HCT116 (cell line): ENCODE measurements at regions not wholly inside any gene's neighbourhood (a gene's known extent, or its start where the extent isn't known, plus 50 kb on each side); places are given as distances from the start of the nearest gene placed in this dataset.
A peak's percentile ranks its signal among the peaks of the same experiment; 100 is the strongest.

Source experiments
- ATAC-seq: fragments of 200-7000 bp; cut with Tn5 transposase; 2 replicates; pipeline ENCODE4 v1.9.1; 2020; ENCODE audit warnings: mild to moderate bottlenecking, moderate library complexity
- BruUV-seq: library from RNA; stranded (reverse); fragments of 400-500 nt; replicated peaks from 2 replicates; lab custom pipeline; 2021; lab: Mats Ljungman, UMichigan
- CTCF ChIA-PET: fragments of 300-600 bp; sonication (Branson Sonifier 250); formaldehyde crosslinking; loops from one replicate; lab custom pipeline; 2021; ENCODE audit warnings: antibody characterized with exemption; lab: Charles Lee
- POLR2A ChIA-PET: fragments of 300-600, 350-600 bp; sonication (Branson Sonifier 250); formaldehyde crosslinking; loops from one replicate; lab custom pipeline; 2021; ENCODE audit warnings: antibody characterized with exemption; lab: Charles Lee
- RAD21 ChIA-PET, 2 experiments: fragments of 300-600 bp; sonication (Branson Sonifier 250); formaldehyde crosslinking; loops; one replicate each; lab custom pipeline; 2023; ENCODE audit warnings: low total read pairs in 2 of 2; ENCODE audit not compliant: uncharacterized antibody in 2 of 2, unreplicated experiment in 2 of 2, low non-redundant PET in 1 of 2; lab: Charles Lee
- DNase-seq: peaks from one replicate; pipeline ENCODE4 v3.0.0-alpha.2; 2010; ENCODE audit warnings: low read depth, low spot score
- H2AFZ ChIP-seq: fragments of 200-600 bp; shearing (Covaris generic), sonication (generic); 2 replicates; pipeline ENCODE4 v1.6.1; 2017; ENCODE audit warnings: low read depth, mixed run types, mixed read lengths, antibody characterized with exemption, low read length; ENCODE audit not compliant: poor library complexity, severe bottlenecking
- H3K27ac ChIP-seq: 2 replicates; pipeline ENCODE4 v1.5.1; 2012; ENCODE audit warnings: low read depth, low read length
- H3K27me3 ChIP-seq: fragments of 200-600 bp; sonication (generic); 2 replicates; pipeline ENCODE4 v1.6.1; 2016; ENCODE audit warnings: mixed run types, low read length, mixed read lengths; ENCODE audit not compliant: insufficient read depth
- H3K36me3 ChIP-seq, 2 experiments: fragments of 200-500 bp in 1 of 2; fragments of 200-600 bp in 1 of 2; sonication (Bioruptor generic) in 1 of 2; sonication (generic) in 1 of 2; 2 replicates each; pipeline versions ENCODE4 v1.5.1 to v1.6.1; 2014 to 2016; ENCODE audit warnings: low read length in 2 of 2, inconsistent platforms in 1 of 2, mixed read lengths in 1 of 2, mixed run types in 1 of 2; ENCODE audit not compliant: insufficient read depth in 2 of 2, control insufficient read depth in 1 of 2
- H3K4me1 ChIP-seq, 2 experiments: fragments of 200-600 bp in 1 of 2; sonication (generic) in 1 of 2; 2 replicates each; pipeline versions ENCODE4 v1.5.1 to v1.6.1; 2012 to 2017; ENCODE audit warnings: low read length in 2 of 2, inconsistent platforms in 1 of 2, mild to moderate bottlenecking in 1 of 2, mixed read lengths in 1 of 2, mixed run types in 1 of 2, moderate library complexity in 1 of 2; ENCODE audit not compliant: insufficient read depth in 2 of 2, control insufficient read depth in 1 of 2
- H3K4me2 ChIP-seq: fragments of 200-600 bp; sonication (generic); 2 replicates; pipeline ENCODE4 v1.6.1; 2017; ENCODE audit warnings: mixed run types, low read length, mixed read lengths
- H3K4me3 ChIP-seq, 2 experiments: fragments of 200-600 bp in 1 of 2; sonication (generic) in 1 of 2; replicated peaks in 1 of 2; 2 replicates each; pipeline ENCODE4 v1.5.1; 2011 to 2016; ENCODE audit warnings: low read length in 2 of 2, control low read depth in 1 of 2, low read depth in 1 of 2, mild to moderate bottlenecking in 1 of 2, mixed read lengths in 1 of 2, mixed run types in 1 of 2
- H3K79me2 ChIP-seq: fragments of 200-600 bp; sonication (generic); 2 replicates; pipeline ENCODE4 v1.6.1; 2017; ENCODE audit warnings: mild to moderate bottlenecking, mixed run types, low read length, moderate library complexity, mixed read lengths; ENCODE audit not compliant: insufficient read depth
- H3K9ac ChIP-seq: fragments of 200-600 bp; sonication (generic); 2 replicates; pipeline ENCODE4 v1.6.1; 2016; ENCODE audit warnings: low read length, mixed read lengths
- H3K9me2 ChIP-seq: fragments of 200-600 bp; sonication (generic), shearing (Covaris generic); 2 replicates; pipeline ENCODE4 v1.6.1; 2017; ENCODE audit warnings: mixed run types, mild to moderate bottlenecking, moderate library complexity; ENCODE audit not compliant: insufficient read depth
- H3K9me3 ChIP-seq, 2 experiments: fragments of 200-500 bp in 1 of 2; fragments of 200-600 bp in 1 of 2; sonication (Bioruptor generic) in 1 of 2; sonication (generic) in 1 of 2; 2 replicates each; pipeline ENCODE4 v1.6.1; 2014 to 2017; ENCODE audit warnings: low read length in 2 of 2, mixed read lengths in 2 of 2, inconsistent platforms in 1 of 2, low read depth in 1 of 2, mild to moderate bottlenecking in 1 of 2, mixed run types in 1 of 2, moderate library complexity in 1 of 2; ENCODE audit not compliant: control insufficient read depth in 1 of 2, insufficient read depth in 1 of 2
- H4K20me1 ChIP-seq: fragments of 200-600 bp; sonication (generic), shearing (Covaris generic); 2 replicates; pipeline ENCODE4 v1.6.1; 2017; ENCODE audit warnings: mixed run types, mild to moderate bottlenecking, moderate library complexity; ENCODE audit not compliant: insufficient read depth
- CEBPB ChIP-seq: IDR thresholded peaks from 2 replicates; pipeline ENCODE4 v1.6.1; 2012; ENCODE audit warnings: low read depth
- EZH2phosphoT487 ChIP-seq: fragments of 200-600 bp; IDR thresholded peaks from 2 replicates; pipeline ENCODE4 v1.6.1; 2018; ENCODE audit warnings: antibody characterized with exemption, borderline replicate concordance
- FOSL1 ChIP-seq: IDR thresholded peaks from 2 replicates; pipeline ENCODE4 v1.6.1; 2012; ENCODE audit warnings: low read depth
- JUND ChIP-seq: IDR thresholded peaks from 2 replicates; pipeline ENCODE4 v1.6.1; 2012
- POLR2A ChIP-seq: IDR thresholded peaks from 2 replicates; pipeline ENCODE4 v1.7.0; 2011; ENCODE audit warnings: borderline replicate concordance; ENCODE audit not compliant: insufficient read depth, insufficient read length; ENCODE audit errors: extremely low read depth
- POLR2AphosphoS5 ChIP-seq: IDR thresholded peaks from 2 replicates; pipeline ENCODE4 v1.6.1; 2011; ENCODE audit warnings: mild to moderate bottlenecking, low read depth, low read length, moderate library complexity
- RAD21 ChIP-seq: IDR thresholded peaks from 2 replicates; pipeline ENCODE4 v1.6.1; 2012; ENCODE audit warnings: low read depth, mild to moderate bottlenecking
- SIN3A ChIP-seq: IDR thresholded peaks from 2 replicates; pipeline ENCODE4 v1.6.1; 2012; ENCODE audit warnings: low read depth
- SP1 ChIP-seq: IDR thresholded peaks from 2 replicates; pipeline ENCODE4 v1.6.1; 2012; ENCODE audit warnings: low read depth
- TCF7L2 ChIP-seq: IDR thresholded peaks from 2 replicates; pipeline ENCODE4 v1.7.0; 2011; ENCODE audit warnings: borderline replicate concordance, inconsistent platforms; ENCODE audit not compliant: insufficient read depth, insufficient read length; ENCODE audit errors: extremely low read depth
- YY1 ChIP-seq: IDR thresholded peaks from 2 replicates; pipeline ENCODE4 v1.6.1; 2011; ENCODE audit warnings: low read length, low read depth, moderate library complexity, mild to moderate bottlenecking; ENCODE audit not compliant: insufficient replicate concordance; ENCODE audit errors: extremely low read depth
- ZBTB33 ChIP-seq: IDR thresholded peaks from 2 replicates; pipeline ENCODE4 v1.6.1; 2011; ENCODE audit warnings: mild to moderate bottlenecking, low read length, moderate library complexity; ENCODE audit not compliant: insufficient replicate concordance; ENCODE audit errors: extremely low read depth
- intact Hi-C: fragments of 100-400 bp; cut with micrococcal nuclease; formaldehyde crosslinking; loops from 2 replicates; pipeline ENCODE4 v1.10.0; 2022

GRCh38 chr1:116232989-116233514 is 121.9 kb downstream of the MAB21L3 start:
- no peak overlapping the region for H2AFZ ChIP-seq
- H3K27ac ChIP-seq = no peak overlapping the region
- ChIA-PET POLR2A (no interaction called here), RAD21 (no interaction called here), CTCF (interaction anchor here (1.5 kb wide), 1 partner anchor 253 kb away, joined by 5 read pairs; no protein-coding TSS in a partner anchor)
- H3K4me2 ChIP-seq = no peak overlapping the region
- no peaks in the 10 kb centered on the region for H3K9me2 ChIP-seq
- H3K9me3 ChIP-seq = no peaks in the 10 kb centered on the region
- DNase-seq (no peak), ATAC-seq (no peak)
- H3K27me3 ChIP-seq = no peaks in the 10 kb centered on the region; the same call in 1 of the 2 replicates
- H4K20me1 ChIP-seq = no peaks in the 10 kb centered on the region
- H3K4me1 ChIP-seq = no peaks in the 10 kb centered on the region
- H3K9ac ChIP-seq = no peak overlapping the region
- BruUV-seq = no TSS peak
- no peaks in the 10 kb centered on the region for H3K36me3 ChIP-seq
- no peak overlapping the region for H3K4me3 ChIP-seq
- TF ChIP-seq RAD21 = peak; percentile 35; the same call in 1 of the 2 replicates
- no peak for TF ChIP-seq EZH2phosphoT487
- no peak for TF ChIP-seq FOSL1
- no peaks in the 10 kb centered on the region for H3K79me2 ChIP-seq
- intact Hi-C loops = loop anchor here (2.0 kb wide), 1 partner anchor 252 kb away; no protein-coding TSS in a partner anchor

- ChIA-PET RAD21 (no interaction called here), CTCF (interaction anchor here (2.2 kb wide), 1 partner anchor 251 kb away, joined by 8 read pairs; no protein-coding TSS in a partner anchor), POLR2A (no interaction called here)
- Histone ChIP-seq H3K9me3 (no peaks in the 10 kb centered on the region), H2AFZ (no peak overlapping the region), H3K27me3 (no peaks in the 10 kb centered on the region; the same call in 1 of the 2 replicates), H3K36me3 (no peaks in the 10 kb centered on the region), H3K9me2 (no peaks in the 10 kb centered on the region), H3K4me2 (no peak overlapping the region), H3K27ac (no peak overlapping the region), H3K4me1 (no peaks in the 10 kb centered on the region), H3K79me2 (no peaks in the 10 kb centered on the region), H4K20me1 (no peaks in the 10 kb centered on the region), H3K4me3 (no peak overlapping the region), H3K9ac (no peak overlapping the region)
- DNase-seq (no peak), ATAC-seq (no peak)
- intact Hi-C loops = no loop called here
- BruUV-seq = no TSS peak
- TF ChIP-seq TCF7L2 (no peak), EZH2phosphoT487 (no peak), YY1 (no peak), FOSL1 (no peak), ZBTB33 (no peak), CEBPB (no peak), JUND (no peak), POLR2AphosphoS5 (no peak), SP1 (no peak), POLR2A (no peak), SIN3A (no peak)
Observed at GRCh38 chr1:116234429-116234828, 123.2 kb downstream of the MAB21L3 start.
